ENCODE measurements at regions not wholly inside any gene's neighbourhood (a gene's known extent, or its start where the extent isn't known, plus 50 kb on each side); places are given as distances from the start of the nearest gene placed in this dataset.

DNA sequence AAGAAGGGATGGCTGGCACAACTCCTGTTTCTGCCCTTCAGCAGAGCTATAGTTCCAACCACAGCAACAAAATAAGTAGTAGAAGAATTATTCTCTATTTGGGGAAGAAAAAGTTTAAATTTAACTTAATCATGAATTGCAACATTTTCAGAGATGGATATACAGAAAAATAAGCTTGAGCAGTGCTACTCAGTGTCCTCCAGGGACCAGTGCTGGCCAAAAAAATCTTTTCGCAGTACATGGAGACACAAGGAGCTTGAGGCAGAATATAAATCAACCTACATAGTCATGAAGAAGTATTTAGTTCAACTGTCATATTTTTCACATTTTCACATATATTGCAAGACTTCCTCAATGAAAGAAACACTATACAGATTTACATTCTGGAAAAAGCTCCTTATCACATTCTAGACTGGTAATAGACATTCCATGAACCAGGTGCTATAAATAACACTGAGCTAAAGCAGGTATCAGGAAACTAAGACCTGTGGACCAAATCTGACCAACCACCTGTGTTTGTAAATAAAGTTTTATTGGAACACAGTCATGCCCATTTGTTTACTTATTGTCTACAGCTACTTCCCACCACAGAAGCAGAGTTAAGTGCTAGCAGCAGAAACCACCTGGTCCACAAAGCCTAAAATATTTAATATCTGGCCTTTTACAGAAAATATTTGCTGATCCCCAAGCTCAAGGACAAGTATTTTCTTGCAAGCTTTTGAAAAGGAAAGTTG is 101.9 kb downstream of the RGS21 start:
- H3K27ac Mint-ChIP-seq: no peak overlapping the region
- H3K9me3 Mint-ChIP-seq: no peaks in the 10 kb centered on the region
- no peaks in the 10 kb centered on the region for H3K36me3 Mint-ChIP-seq (ENCODE audit: low read depth)
- H3K4me1 Mint-ChIP-seq (ENCODE audit: low read depth): no peaks in the 10 kb centered on the region
- no peak for DNase-seq (ENCODE audit: low spot score)
- H3K27me3 Mint-ChIP-seq (ENCODE audit: low read depth): no peaks in the 10 kb centered on the region
- H3K4me3 Mint-ChIP-seq: no peak overlapping the region

DNA sequence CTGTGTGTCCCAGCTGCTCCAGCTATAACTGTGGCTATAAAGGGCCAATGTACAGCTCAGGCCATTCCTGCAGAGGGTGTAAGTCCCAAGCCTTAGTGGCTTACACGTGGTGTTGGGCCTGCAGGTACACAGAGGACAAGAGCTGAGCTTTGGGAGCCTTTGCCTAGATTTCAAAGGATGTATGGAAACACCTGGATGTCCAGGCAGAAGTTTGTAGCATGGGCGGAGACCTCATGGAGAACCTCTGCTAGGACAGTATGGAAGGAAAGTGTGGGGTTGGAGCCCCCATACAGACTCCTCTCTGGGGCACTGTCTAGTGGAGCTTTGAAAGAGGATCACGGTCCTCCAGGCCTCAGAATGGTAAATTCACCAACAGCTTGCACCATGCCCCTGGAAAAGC is 113.9 kb downstream of the RGS21 start:
- Mint-ChIP-seq H3K4me3 (no peak overlapping the region), H3K27ac (no peak overlapping the region), H3K36me3 (ENCODE audit: low read depth) (no peaks in the 10 kb centered on the region), H3K27me3 (ENCODE audit: low read depth) (peaks cover 3% of the 10 kb centered on the region), H3K9me3 (peaks cover 6% of the 10 kb centered on the region), H3K4me1 (ENCODE audit: low read depth) (no peaks in the 10 kb centered on the region)
- no peak for DNase-seq (ENCODE audit: low spot score)

DNA sequence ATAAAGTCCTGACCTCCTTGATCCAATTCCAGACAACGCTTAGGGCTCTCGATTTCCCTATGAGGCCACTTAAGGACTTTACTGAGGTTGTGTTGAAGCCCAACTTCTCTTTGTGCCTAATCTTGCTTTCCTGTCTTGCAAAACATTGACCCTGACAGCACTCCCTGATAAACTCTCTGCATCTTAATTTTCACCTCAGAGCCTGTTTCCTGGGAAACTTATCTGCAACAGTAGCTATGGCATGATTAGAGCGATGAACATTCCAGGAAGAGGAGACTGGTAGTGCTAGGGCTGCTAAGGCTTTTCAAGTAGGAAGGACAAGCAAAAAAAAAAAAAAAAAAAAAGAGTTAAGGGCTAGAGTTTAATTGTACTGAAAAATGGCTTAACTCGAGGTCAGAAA is 118.9 kb downstream of the RGS21 start:
- no peak for DNase-seq (ENCODE audit: low spot score)
- H3K27me3 Mint-ChIP-seq (ENCODE audit: low read depth): no peaks in the 10 kb centered on the region

DNA sequence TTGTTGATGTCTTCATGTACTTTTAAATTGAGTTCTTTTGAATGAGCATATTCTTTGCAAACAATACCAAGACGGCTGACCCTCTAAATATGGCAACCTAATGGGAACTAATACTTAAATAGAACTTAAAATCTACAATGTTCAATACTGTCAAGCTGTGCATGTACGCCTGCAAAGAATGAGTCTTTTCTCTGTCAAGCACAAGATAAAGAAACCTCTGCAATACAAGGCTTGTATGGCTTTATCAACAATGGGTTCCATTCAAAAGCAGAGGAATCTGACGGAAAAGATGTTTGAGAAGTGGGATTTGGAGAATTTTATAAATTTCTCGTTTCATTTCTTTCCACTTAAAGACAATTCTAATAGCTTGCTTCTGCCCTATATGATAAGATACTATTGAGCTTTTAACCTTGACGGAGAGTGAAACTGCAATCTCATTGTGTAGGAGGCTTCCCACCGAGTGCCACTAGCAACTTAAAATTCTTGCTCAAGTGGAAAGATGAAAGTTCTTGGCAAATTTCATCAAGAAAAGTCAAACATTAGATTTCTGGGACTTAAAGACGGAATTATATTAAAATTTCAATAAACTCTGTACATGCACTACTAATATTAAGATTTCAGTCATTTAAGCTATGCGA is 119.8 kb downstream of the RGS21 start:
- Mint-ChIP-seq H3K4me3 (no peak overlapping the region), H3K36me3 (ENCODE audit: low read depth) (no peaks in the 10 kb centered on the region), H3K9me3 (no peaks in the 10 kb centered on the region), H3K4me1 (ENCODE audit: low read depth) (no peaks in the 10 kb centered on the region), H3K27ac (no peak overlapping the region), H3K27me3 (ENCODE audit: low read depth) (no peaks in the 10 kb centered on the region)
- DNase-seq (ENCODE audit: low spot score): no peak

More for the DNA sequence above, 118.9 kb downstream of the RGS21 start:
- Mint-ChIP-seq H3K9me3 (no peaks in the 10 kb centered on the region), H3K27ac (no peak overlapping the region), H3K36me3 (ENCODE audit: low read depth) (no peaks in the 10 kb centered on the region), H3K4me1 (ENCODE audit: low read depth) (no peaks in the 10 kb centered on the region), H3K4me3 (no peak overlapping the region)

DNA sequence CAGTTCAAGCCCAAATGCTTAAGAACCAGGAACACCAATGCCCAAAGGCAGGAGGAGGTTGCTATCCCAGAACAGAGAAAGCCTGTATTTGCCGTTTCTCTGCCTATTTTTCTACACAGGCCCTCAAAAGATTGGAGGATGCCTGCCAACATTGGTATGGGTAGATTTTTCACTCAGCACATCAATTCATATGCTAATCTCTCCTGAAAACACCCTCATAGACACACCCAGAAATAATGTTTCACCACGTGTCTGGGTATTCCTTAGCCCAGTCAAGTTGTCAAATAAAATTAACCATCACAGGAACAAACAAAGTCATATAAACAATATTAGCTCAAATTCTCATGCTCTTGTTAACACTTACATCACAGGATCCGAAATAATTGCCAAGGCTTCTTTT is 121.9 kb downstream of the RGS21 start:
- Mint-ChIP-seq H3K27ac (no peak overlapping the region), H3K27me3 (ENCODE audit: low read depth) (no peaks in the 10 kb centered on the region), H3K4me3 (no peak overlapping the region)

DNA sequence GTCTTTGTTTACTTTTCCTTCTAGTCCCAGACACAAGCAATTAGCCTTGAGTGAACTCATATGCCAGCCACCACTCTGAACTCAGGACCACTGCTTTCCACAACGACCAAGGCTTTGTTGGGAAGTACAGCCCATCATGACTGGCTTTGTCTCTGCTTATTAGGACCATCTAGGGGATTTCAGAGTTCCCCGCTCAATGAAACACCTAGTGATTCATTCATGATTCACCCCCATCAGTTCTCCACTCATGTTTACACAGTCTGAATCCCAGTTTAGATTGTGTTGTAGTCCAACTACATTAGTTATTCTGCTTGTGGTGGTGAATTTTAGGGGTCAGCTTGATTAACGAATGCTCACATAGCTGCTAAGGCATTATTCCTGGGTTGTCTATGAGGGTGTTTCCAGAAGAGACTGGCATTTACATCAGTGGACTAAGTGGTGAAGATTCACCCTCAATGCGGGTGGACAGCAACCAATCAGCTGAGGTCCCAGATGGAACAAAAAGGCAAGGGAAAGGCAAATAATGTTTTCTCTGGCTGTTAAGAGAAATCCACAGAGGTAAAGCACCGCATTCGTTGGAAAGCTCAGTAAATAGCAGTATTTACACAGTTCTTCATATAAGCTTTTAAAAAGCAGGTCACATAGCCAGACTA is 122.7 kb downstream of the RGS21 start:
- Mint-ChIP-seq H3K4me3 (no peak overlapping the region), H3K27ac (no peak overlapping the region), H3K4me1 (ENCODE audit: low read depth) (no peaks in the 10 kb centered on the region), H3K36me3 (ENCODE audit: low read depth) (no peaks in the 10 kb centered on the region), H3K9me3 (no peaks in the 10 kb centered on the region), H3K27me3 (ENCODE audit: low read depth) (no peaks in the 10 kb centered on the region)
- DNase-seq (ENCODE audit: low spot score): no peak

More for the DNA sequence above, 121.9 kb downstream of the RGS21 start:
- H3K4me1 Mint-ChIP-seq (ENCODE audit: low read depth): no peaks in the 10 kb centered on the region
- no peaks in the 10 kb centered on the region for H3K9me3 Mint-ChIP-seq
- no peak for DNase-seq (ENCODE audit: low spot score)
- no peaks in the 10 kb centered on the region for H3K36me3 Mint-ChIP-seq (ENCODE audit: low read depth)

DNA sequence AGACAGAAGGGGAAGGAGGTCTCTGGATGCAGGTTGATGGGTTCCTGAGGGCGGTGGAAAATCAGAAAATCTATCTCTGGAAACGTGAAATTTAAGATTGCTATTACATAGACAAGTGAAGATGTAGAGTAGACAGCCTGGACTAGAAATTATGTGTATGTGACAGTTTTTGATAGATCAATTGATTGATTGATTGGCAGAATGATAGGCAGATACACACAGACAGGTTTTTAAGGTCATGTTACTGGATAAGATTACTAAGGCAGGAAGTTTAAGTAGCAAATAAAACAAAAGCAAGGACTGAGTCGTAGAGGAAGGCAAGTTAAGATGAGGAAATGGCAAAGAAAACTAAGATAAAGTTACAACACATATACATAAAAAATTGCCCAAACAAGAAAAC is 124.7 kb downstream of the RGS21 start:
- no peaks in the 10 kb centered on the region for H3K4me1 Mint-ChIP-seq (ENCODE audit: low read depth)
- no peaks in the 10 kb centered on the region for H3K9me3 Mint-ChIP-seq
- DNase-seq (ENCODE audit: low spot score): no peak
- H3K36me3 Mint-ChIP-seq (ENCODE audit: low read depth): no peaks in the 10 kb centered on the region
- no peak overlapping the region for H3K4me3 Mint-ChIP-seq
- H3K27ac Mint-ChIP-seq: no peak overlapping the region
- no peaks in the 10 kb centered on the region for H3K27me3 Mint-ChIP-seq (ENCODE audit: low read depth)

DNA sequence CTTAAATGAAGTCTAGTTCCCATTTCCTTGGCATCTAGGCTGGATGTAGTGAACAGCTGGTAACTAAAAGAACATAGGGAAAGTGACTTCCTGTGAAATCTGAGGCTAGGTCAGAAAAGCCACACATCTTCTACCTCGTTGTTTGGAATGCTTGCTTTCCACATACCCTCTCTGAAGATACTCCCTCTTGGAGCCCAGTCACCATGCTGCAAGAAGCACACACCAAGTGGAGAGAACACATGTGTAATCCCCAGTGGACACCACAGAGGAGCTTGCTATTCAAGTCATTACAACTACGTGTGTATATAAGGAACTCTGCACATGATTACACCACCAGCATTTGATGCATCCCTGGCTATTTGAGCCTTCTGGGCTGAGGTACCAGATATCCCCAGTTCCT is 125.9 kb downstream of the RGS21 start:
- H3K4me3 Mint-ChIP-seq: no peak overlapping the region
- no peaks in the 10 kb centered on the region for H3K4me1 Mint-ChIP-seq (ENCODE audit: low read depth)
- H3K9me3 Mint-ChIP-seq: no peaks in the 10 kb centered on the region
- no peaks in the 10 kb centered on the region for H3K27me3 Mint-ChIP-seq (ENCODE audit: low read depth)
- no peaks in the 10 kb centered on the region for H3K36me3 Mint-ChIP-seq (ENCODE audit: low read depth)
- no peak for DNase-seq (ENCODE audit: low spot score)
- H3K27ac Mint-ChIP-seq: no peak overlapping the region

DNA sequence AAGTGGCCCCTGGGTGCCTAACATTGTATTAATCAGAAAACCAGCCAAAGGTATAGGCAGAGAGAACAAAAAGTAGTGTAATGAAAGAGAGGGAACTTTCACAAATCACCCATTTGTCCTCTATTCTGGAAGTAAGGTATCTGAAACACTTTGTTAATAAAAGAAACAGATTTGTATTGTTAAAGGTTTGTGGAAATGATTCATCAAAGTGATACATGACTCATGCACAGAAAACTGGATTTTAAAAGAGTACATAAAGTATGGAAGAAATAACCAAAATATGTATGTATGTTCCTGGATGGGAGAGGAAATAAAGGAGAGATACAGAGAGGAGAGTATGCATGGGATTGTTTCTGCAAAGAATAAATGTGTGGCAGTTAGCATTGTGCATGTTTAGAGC is 126.8 kb downstream of the RGS21 start:
- DNase-seq (ENCODE audit: low spot score): no peak
- peaks cover 3% of the 10 kb centered on the region for H3K27me3 Mint-ChIP-seq (ENCODE audit: low read depth)
- no peaks in the 10 kb centered on the region for H3K9me3 Mint-ChIP-seq
- no peaks in the 10 kb centered on the region for H3K4me1 Mint-ChIP-seq (ENCODE audit: low read depth)
- H3K4me3 Mint-ChIP-seq: no peak overlapping the region
- no peak overlapping the region for H3K27ac Mint-ChIP-seq
- H3K36me3 Mint-ChIP-seq (ENCODE audit: low read depth): no peaks in the 10 kb centered on the region

DNA sequence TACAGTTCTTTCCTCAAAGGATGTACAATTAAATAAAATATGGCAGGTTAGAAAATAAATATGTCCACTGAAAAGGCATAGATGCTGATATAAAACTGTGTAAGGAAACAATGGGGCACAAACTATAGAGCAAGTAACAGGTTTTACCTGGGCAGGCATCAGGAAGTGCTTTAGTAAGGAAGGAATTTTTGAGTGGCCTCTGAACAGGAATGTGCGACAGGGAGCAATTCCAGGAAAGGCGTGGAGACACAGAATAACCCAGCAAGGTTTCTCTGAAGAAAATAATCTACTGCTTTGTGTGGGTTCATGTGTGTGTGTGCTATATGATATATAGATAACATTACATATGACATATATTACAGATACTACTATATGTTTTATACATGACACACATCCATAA is 128.4 kb downstream of the RGS21 start:
- Mint-ChIP-seq H3K4me1 (ENCODE audit: low read depth) (no peaks in the 10 kb centered on the region), H3K36me3 (ENCODE audit: low read depth) (no peaks in the 10 kb centered on the region), H3K27ac (no peak overlapping the region), H3K27me3 (ENCODE audit: low read depth) (peaks cover 3% of the 10 kb centered on the region), H3K9me3 (no peaks in the 10 kb centered on the region), H3K4me3 (no peak overlapping the region)
- DNase-seq (ENCODE audit: low spot score): no peak

DNA sequence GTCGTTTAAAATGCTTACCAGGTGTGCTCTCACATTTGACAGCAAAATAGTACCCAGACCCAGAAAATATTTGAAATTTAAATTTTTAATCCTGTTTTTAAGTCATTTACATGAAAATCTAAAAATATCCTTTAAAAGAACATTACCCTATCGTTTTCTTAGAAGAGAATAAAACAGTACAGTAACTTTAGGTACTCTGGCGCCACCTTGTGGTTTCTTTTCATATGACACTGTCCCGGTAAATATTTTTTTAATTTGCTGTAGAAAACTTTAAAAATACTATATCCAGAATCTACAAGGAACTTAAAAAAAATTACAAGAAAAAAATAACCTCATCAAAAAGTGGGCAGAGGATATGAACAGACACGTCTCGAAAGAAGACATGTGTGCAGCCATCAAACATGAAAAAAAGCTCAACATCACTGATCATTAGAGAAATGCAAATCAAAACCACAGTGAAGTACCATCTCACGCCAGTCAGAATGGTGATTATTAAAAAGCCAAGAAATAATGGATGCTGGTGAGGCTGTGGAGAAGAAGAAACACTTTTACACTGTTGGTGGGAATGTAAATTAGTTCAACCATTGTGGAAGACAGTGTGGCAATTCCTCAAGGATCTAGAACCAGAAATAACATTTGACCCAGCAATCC is 129.2 kb downstream of the RGS21 start:
- no peaks in the 10 kb centered on the region for H3K36me3 Mint-ChIP-seq (ENCODE audit: low read depth)
- no peak for DNase-seq (ENCODE audit: low spot score)
- no peaks in the 10 kb centered on the region for H3K9me3 Mint-ChIP-seq
- H3K27me3 Mint-ChIP-seq (ENCODE audit: low read depth): peaks cover 5% of the 10 kb centered on the region
- no peaks in the 10 kb centered on the region for H3K4me1 Mint-ChIP-seq (ENCODE audit: low read depth)
- no peak overlapping the region for H3K27ac Mint-ChIP-seq
- H3K4me3 Mint-ChIP-seq: no peak overlapping the region

DNA sequence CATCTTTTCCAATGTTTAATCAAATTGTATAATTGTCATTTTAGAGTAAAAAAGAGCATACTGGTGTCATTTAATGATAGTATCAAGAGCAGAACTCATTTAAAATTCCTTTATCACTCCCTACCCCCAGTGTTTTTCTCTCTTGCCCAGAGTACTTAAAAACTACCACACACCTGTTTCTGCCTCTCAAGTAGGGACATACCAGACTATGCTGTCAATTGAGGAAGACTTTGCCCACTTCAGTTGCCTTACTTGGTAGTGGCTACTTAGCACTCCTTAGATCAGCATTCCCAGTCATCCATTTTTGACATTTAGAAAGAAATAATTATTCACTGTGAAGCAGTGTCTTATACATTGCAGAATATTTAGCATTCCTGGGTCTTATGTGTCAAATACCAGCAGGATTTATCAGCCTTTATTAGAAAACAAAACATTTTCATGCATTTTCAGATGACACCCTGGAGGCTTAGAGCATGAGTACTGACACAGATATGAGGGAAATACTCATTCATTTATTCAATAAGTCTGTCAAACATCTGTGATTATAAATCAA is 127.5 kb upstream of the RGS1 start:
- no peak overlapping the region for H3K4me3 Mint-ChIP-seq
- no peak for DNase-seq (ENCODE audit: low spot score)
- H3K36me3 Mint-ChIP-seq (ENCODE audit: low read depth): no peaks in the 10 kb centered on the region
- H3K27ac Mint-ChIP-seq: no peak overlapping the region
- H3K9me3 Mint-ChIP-seq: no peaks in the 10 kb centered on the region
- peaks cover 10% of the 10 kb centered on the region for H3K27me3 Mint-ChIP-seq (ENCODE audit: low read depth)
- no peaks in the 10 kb centered on the region for H3K4me1 Mint-ChIP-seq (ENCODE audit: low read depth)

DNA sequence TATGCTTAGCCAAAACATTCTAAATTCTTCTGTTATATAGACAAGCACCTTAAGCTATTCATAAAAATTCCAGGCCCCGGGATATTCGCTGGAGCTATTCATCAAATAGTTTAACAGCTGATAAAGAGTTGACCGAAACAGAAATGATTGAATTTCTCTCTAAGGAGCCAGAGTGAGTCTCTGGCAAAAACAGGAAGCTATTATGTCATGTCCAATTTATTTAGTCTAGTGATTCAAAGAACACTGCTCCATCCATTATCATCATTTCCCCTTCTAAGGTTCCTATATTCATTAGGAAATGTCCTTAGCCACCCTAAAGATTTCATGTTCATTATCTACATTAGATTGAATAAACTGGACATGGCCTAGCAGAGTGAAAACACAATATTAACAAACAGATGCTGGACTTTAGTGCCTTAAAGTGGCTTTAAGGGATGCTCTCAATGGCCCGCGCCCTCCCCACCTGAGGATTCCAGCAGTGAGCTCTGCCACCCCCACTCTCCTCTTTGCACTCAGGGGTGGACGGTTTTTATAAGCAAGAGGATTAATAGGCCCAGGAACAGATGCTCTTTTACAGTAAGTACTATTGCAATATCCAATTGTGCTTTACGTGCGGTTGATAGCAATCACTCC is 122.1 kb upstream of the RGS1 start:
- H3K27me3 Mint-ChIP-seq (ENCODE audit: low read depth): peaks cover 9% of the 10 kb centered on the region
- DNase-seq (ENCODE audit: low spot score): no peak
- H3K27ac Mint-ChIP-seq: no peak overlapping the region
- H3K4me3 Mint-ChIP-seq: no peak overlapping the region
- H3K4me1 Mint-ChIP-seq (ENCODE audit: low read depth): no peaks in the 10 kb centered on the region
- H3K36me3 Mint-ChIP-seq (ENCODE audit: low read depth): no peaks in the 10 kb centered on the region
- no peaks in the 10 kb centered on the region for H3K9me3 Mint-ChIP-seq
